ENCODE measurements at regions not wholly inside any gene's neighbourhood (a gene's known extent, or its start where the extent isn't known, plus 50 kb on each side); places are given as distances from the start of the nearest gene placed in this dataset.
"Not testable (repeated sequence)": the region's sequence is repeated elsewhere in the genome, so short reads cannot be mapped to it uniquely, and the experiment has no call there.

GRCh38 chr14:22358726-22359125, 230.3 kb downstream of the DAD1 start:
- DNase-seq (ENCODE audit: extremely low read depth, low read depth): no peak
- TF ChIP-seq CTCF (IDR thresholded peaks at IDR 0.05; ENCODE audit: low read depth, low read length): no peak

GRCh38 chr14:22349281-22349680, 239.7 kb downstream of the DAD1 start:
- not testable (repeated sequence) for DNase-seq (ENCODE audit: extremely low read depth, low read depth)

GRCh38 chr14:22344673-22345072, 244.4 kb downstream of the DAD1 start:
- no peak for DNase-seq (ENCODE audit: extremely low read depth, low read depth)
- no peak for TF ChIP-seq CTCF (IDR thresholded peaks at IDR 0.05; ENCODE audit: low read depth, low read length)

GRCh38 chr14:22344209-22344608, 244.8 kb downstream of the DAD1 start:
- not testable (repeated sequence) for DNase-seq (ENCODE audit: extremely low read depth, low read depth)

GRCh38 chr14:22341049-22341448, 248.0 kb downstream of the DAD1 start:
- no peak for DNase-seq (ENCODE audit: extremely low read depth, low read depth)
- TF ChIP-seq CTCF (IDR thresholded peaks at IDR 0.05; ENCODE audit: low read depth, low read length): no peak

GRCh38 chr14:22338917-22339715, 249.9 kb downstream of the DAD1 start:
- no peak for TF ChIP-seq CTCF (IDR thresholded peaks at IDR 0.05; ENCODE audit: low read depth, low read length)

GRCh38 chr14:22338381-22338780, 250.6 kb downstream of the DAD1 start:
- no peak for DNase-seq (ENCODE audit: extremely low read depth, low read depth)
- no peak for TF ChIP-seq CTCF (IDR thresholded peaks at IDR 0.05; ENCODE audit: low read depth, low read length)

More at GRCh38 chr14:22338917-22339715, 249.9 kb downstream of the DAD1 start:
- DNase-seq (ENCODE audit: extremely low read depth, low read depth): no peak

GRCh38 chr14:22337938-22338337, 251.1 kb downstream of the DAD1 start:
- no peak for TF ChIP-seq CTCF (IDR thresholded peaks at IDR 0.05; ENCODE audit: low read depth, low read length)
- no peak for DNase-seq (ENCODE audit: extremely low read depth, low read depth)

Measured in AG09319 (cell line).